C4-2B (cell line): ENCODE measurements at regions not wholly inside any gene's neighbourhood (a gene's known extent, or its start where the extent isn't known, plus 50 kb on each side); places are given as distances from the start of the nearest gene placed in this dataset.

Source experiments
- ZFX ChIP-seq: fragments of 450-650 bp; IDR thresholded peaks from 2 replicates; pipeline ENCODE4 v1.6.1; 2017
- TF ChIP-seq, protein P1 (sequence below): fragments of 450-650 bp; conservative IDR thresholded peaks from 2 replicates; pipeline ENCODE4 v1.5.1; 2017; ENCODE audit warnings: mild to moderate bottlenecking

DNA sequence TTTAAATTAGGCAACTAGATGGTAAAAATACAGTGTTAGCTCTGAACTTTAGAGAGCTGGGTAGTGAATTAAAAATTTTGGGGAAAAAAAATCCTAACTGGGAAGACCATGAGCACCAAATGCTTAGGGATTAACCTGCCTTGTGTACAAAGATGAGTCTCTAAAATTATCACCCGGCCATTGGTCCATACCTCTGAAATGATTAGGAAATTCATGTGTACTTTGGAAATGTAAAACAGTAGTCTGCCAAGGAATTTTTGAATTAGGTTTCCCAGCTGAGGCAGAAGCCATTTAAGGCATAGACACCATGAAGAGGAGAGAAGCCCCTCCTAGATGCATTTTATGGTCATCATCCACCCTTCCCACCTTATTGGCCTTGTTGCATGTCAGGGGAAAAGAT is 670.5 kb upstream of the SALL1 start:
- TF ChIP-seq, protein P1, sequence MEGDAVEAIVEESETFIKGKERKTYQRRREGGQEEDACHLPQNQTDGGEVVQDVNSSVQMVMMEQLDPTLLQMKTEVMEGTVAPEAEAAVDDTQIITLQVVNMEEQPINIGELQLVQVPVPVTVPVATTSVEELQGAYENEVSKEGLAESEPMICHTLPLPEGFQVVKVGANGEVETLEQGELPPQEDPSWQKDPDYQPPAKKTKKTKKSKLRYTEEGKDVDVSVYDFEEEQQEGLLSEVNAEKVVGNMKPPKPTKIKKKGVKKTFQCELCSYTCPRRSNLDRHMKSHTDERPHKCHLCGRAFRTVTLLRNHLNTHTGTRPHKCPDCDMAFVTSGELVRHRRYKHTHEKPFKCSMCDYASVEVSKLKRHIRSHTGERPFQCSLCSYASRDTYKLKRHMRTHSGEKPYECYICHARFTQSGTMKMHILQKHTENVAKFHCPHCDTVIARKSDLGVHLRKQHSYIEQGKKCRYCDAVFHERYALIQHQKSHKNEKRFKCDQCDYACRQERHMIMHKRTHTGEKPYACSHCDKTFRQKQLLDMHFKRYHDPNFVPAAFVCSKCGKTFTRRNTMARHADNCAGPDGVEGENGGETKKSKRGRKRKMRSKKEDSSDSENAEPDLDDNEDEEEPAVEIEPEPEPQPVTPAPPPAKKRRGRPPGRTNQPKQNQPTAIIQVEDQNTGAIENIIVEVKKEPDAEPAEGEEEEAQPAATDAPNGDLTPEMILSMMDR: no peak
- TF ChIP-seq ZFX: no peak
